Lung (tissue), 11 donors: ENCODE measurements at regions not wholly inside any gene's neighbourhood (a gene's known extent, or its start where the extent isn't known, plus 50 kb on each side); places are given as distances from the start of the nearest gene placed in this dataset.

Source experiments
- ATAC-seq: fragments of 200-7000 bp; cut with Tn5 transposase; one replicate; pipeline ENCODE4 v1.9.1; 2020; ENCODE audit warnings: moderate number of reproducible peaks; ENCODE audit not compliant: insufficient read depth, low FRiP score
- DNase-seq, 3 donors: peaks; one replicate each; pipeline ENCODE4 v3.0.0-alpha.2; 2013 to 2017
- H3K27ac ChIP-seq, 2 donors: one replicate each; pipeline ENCODE4 v1.5.1; 2013; ENCODE audit warnings: mild to moderate bottlenecking in 2 of 2, moderate library complexity in 2 of 2, control low read depth in 1 of 2, inconsistent platforms in 1 of 2, low read depth in 1 of 2, low read length in 1 of 2
- H3K27me3 ChIP-seq, 3 donors: one replicate each; pipeline ENCODE4 v1.5.1; 2013; ENCODE audit warnings: low read length in 2 of 3; ENCODE audit not compliant: control insufficient read depth in 3 of 3, insufficient read depth in 3 of 3
- H3K36me3 ChIP-seq, 4 donors: one replicate each; pipeline ENCODE4 v1.5.1; 2013; ENCODE audit warnings: low read length in 4 of 4, mild to moderate bottlenecking in 1 of 4, moderate library complexity in 1 of 4; ENCODE audit not compliant: control insufficient read depth in 4 of 4, insufficient read depth in 4 of 4
- H3K4me1 ChIP-seq, 5 donors: one replicate each; pipeline ENCODE4 v1.5.1; 2013; ENCODE audit warnings: low read length in 5 of 5, mild to moderate bottlenecking in 2 of 5, moderate library complexity in 1 of 5; ENCODE audit not compliant: control insufficient read depth in 5 of 5, insufficient read depth in 5 of 5
- H3K4me3 ChIP-seq: one replicate; pipeline ENCODE4 v1.5.1; 2013; ENCODE audit warnings: mild to moderate bottlenecking, control low read depth, moderate library complexity
- H3K9ac ChIP-seq, 2 donors: one replicate each; pipeline ENCODE4 v1.5.1; 2013; ENCODE audit warnings: low read length in 2 of 2, control low read depth in 1 of 2; ENCODE audit not compliant: insufficient read depth in 1 of 2
- H3K9me3 ChIP-seq, 4 donors: one replicate each; pipeline ENCODE4 v1.5.1; 2013; ENCODE audit warnings: low read length in 3 of 4, mild to moderate bottlenecking in 1 of 4, moderate library complexity in 1 of 4; ENCODE audit not compliant: control insufficient read depth in 4 of 4, insufficient read depth in 3 of 4
- WGBS, 2 donors: extraction: QIAGEN DNeasy Blood & Tissue Kit; methylation state at CpG; one replicate each; pipeline ENCODE4 v1.1.7; 2013; 5-methylcytosine and 5-hydroxymethylcytosine counted together
- TF ChIP-seq, protein P1 (sequence below): IDR thresholded peaks from 2 replicates; pipeline ENCODE4 v1.5.1; 2012; ENCODE audit warnings: mild to moderate bottlenecking; ENCODE audit errors: control extremely low read depth, extremely low read depth
- donor health status: control.
- donor health status: control.
- donor health status: Bipolar disorder and iron deficiency.
- donor health status: healthy.
- donor health status: DM: yes; HTN: yes; CAD: no.

DNA sequence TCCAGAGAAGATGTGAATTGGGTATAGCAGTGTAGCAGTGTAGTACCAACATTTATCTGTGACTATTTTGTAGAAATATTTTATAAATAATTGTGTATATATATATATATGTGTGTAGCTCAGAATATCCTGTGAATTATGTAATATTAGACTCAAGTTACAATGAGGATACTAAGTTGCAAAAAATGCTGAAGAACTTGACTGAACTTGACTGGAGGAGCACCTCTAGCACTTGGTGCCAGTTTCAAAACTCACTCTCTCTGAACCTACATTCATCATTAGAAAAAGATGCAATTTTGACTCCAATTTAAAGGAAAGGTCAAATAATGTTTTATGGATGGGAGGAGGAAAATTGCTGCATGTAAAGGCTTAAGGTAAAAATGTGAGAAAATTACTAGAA is 285.7 kb upstream of the LMO3 start:
- no peaks in the 10 kb centered on the region for H3K4me1 ChIP-seq
- DNase-seq (no peak), ATAC-seq (no peak)
- H3K27me3 ChIP-seq: no peaks in the 10 kb centered on the region
- H3K9ac ChIP-seq: no peak overlapping the region
- H3K27ac ChIP-seq: no peak overlapping the region
- no peaks in the 10 kb centered on the region for H3K9me3 ChIP-seq
- no peaks in the 10 kb centered on the region for H3K36me3 ChIP-seq
- TF ChIP-seq, protein P1, sequence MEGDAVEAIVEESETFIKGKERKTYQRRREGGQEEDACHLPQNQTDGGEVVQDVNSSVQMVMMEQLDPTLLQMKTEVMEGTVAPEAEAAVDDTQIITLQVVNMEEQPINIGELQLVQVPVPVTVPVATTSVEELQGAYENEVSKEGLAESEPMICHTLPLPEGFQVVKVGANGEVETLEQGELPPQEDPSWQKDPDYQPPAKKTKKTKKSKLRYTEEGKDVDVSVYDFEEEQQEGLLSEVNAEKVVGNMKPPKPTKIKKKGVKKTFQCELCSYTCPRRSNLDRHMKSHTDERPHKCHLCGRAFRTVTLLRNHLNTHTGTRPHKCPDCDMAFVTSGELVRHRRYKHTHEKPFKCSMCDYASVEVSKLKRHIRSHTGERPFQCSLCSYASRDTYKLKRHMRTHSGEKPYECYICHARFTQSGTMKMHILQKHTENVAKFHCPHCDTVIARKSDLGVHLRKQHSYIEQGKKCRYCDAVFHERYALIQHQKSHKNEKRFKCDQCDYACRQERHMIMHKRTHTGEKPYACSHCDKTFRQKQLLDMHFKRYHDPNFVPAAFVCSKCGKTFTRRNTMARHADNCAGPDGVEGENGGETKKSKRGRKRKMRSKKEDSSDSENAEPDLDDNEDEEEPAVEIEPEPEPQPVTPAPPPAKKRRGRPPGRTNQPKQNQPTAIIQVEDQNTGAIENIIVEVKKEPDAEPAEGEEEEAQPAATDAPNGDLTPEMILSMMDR: no peak
- H3K4me3 ChIP-seq: no peak overlapping the region

DNA sequence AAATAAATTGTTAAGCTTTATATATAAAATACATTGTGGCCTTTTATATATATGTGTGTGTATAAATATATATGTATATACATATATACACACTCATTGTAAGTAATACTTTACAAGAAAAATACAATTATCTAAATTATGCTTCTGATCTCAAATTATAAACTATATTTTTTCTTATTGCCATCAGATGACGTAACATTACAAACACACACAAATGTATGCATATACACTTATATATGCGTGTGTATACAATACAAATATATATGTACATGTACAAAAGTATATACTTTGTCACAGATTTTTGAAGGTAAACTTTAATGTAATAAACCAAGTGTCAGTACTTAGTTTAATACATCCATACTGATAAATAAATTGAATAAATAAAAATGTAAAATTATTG is 278.9 kb upstream of the LMO3 start:
- Histone ChIP-seq H3K9me3 (no peaks in the 10 kb centered on the region), H3K9ac (no peak overlapping the region), H3K27me3 (no peaks in the 10 kb centered on the region), H3K4me3 (no peak overlapping the region), H3K4me1 (no peaks in the 10 kb centered on the region), H3K36me3 (no peaks in the 10 kb centered on the region), H3K27ac (no peak overlapping the region)
- DNase-seq (no peak), ATAC-seq (no peak)
- TF ChIP-seq, protein P1: no peak
- 89 to 96% methylated on average over 2 of the region's 2 CpGs for WGBS, 2 donors

DNA sequence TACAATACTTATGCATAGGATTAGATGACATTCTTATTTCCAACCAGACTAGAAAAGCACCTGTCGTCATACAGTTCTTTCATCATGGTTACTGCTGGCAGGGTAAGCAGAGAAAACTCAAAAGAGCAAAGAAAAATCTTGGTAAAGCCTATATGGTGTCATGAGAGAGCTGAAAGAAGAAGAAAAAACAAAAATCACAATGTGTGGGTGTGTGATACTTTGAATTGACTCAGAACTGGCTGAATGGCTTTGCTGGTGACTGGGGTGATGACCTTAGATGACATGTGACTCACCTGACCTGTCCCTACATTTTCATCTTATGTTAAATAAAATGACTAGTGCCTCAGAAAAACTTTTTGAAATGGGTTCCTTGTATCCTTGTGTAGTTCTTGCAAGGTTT is 278.1 kb upstream of the LMO3 start:
- TF ChIP-seq, protein P1: no peak
- H3K36me3 ChIP-seq: no peaks in the 10 kb centered on the region
- H3K9ac ChIP-seq: no peak overlapping the region
- H3K4me1 ChIP-seq: no peaks in the 10 kb centered on the region
- no peak for DNase-seq
- H3K27me3 ChIP-seq: no peaks in the 10 kb centered on the region
- no peaks in the 10 kb centered on the region for H3K9me3 ChIP-seq
- H3K4me3 ChIP-seq: no peak overlapping the region
- ATAC-seq: no peak
- H3K27ac ChIP-seq: no peak overlapping the region
- 84 to 89% methylated on average over 1 of the region's 1 CpG for WGBS, 2 donors

DNA sequence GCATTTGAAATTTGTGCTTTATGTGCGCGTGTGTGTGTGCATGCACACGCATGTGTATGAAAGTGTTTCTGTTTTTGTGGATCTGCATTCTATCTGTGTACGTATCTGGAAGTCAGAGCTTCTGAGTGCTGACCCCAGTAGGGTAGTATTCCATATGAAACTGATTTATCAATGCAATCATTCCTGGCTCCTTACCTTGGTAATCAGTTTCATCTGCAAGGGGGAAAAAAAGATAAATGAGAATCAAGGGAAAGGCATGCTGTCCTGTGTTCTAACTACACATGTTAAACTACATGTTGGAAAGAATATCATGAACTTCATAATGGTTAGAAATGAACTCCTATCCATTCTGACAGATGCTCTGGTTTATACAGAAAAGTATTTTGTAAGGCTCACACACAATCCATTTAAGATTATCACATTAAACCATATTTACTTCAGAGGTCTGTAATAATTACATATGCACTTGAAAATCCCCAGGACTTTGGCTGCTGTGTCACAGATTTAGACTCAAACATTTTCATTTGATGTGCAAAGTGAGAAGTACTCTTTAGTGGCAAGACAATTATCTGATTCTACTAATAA is 276.1 kb upstream of the LMO3 start:
- no peak overlapping the region for H3K9ac ChIP-seq
- no peaks in the 10 kb centered on the region for H3K9me3 ChIP-seq
- H3K27me3 ChIP-seq: no peaks in the 10 kb centered on the region
- TF ChIP-seq, protein P1: no peak
- H3K4me1 ChIP-seq: no peaks in the 10 kb centered on the region
- 91 to 97% methylated on average over 4 of the region's 4 CpGs for WGBS, 2 donors
- no peaks in the 10 kb centered on the region for H3K36me3 ChIP-seq
- H3K4me3 ChIP-seq: no peak overlapping the region
- no peak for DNase-seq
- ATAC-seq: no peak
- H3K27ac ChIP-seq: no peak overlapping the region
